DOHH2 (cell line): ENCODE measurements at regions not wholly inside any gene's neighbourhood (a gene's known extent, or its start where the extent isn't known, plus 50 kb on each side); places are given as distances from the start of the nearest gene placed in this dataset.

Source experiments
- H3F3A ChIP-seq: fragments of 200-600 bp; sonication (generic), shearing (Covaris generic); 2 replicates; pipeline ENCODE4 v1.6.0; 2016; ENCODE audit warnings: antibody characterized with exemption, mild to moderate bottlenecking; ENCODE audit not compliant: control insufficient read depth, insufficient read depth
- H3K27ac ChIP-seq: fragments of 200-600 bp; sonication (generic); 2 replicates; pipeline ENCODE4 v1.5.1; 2014; ENCODE audit warnings: low read depth, mild to moderate bottlenecking, low read length, moderate library complexity
- H3K27me3 ChIP-seq: fragments of 200-600 bp; sonication (generic); 2 replicates; pipeline ENCODE4 v1.6.1; 2014; ENCODE audit warnings: mild to moderate bottlenecking, low read length, mixed read lengths; ENCODE audit not compliant: control insufficient read depth
- H3K36me3 ChIP-seq: fragments of 200-600 bp; sonication (generic); 2 replicates; pipeline ENCODE4 v1.6.1; 2014; ENCODE audit warnings: mild to moderate bottlenecking, low read length, moderate library complexity, mixed read lengths; ENCODE audit not compliant: control insufficient read depth
- H3K4me1 ChIP-seq: fragments of 200-600 bp; sonication (generic); 2 replicates; pipeline ENCODE4 v1.6.1; 2014; ENCODE audit warnings: mild to moderate bottlenecking, low read length, mixed read lengths; ENCODE audit not compliant: control insufficient read depth
- H3K4me2 ChIP-seq: fragments of 200-600 bp; sonication (generic); 2 replicates; pipeline ENCODE4 v1.6.0; 2014; ENCODE audit warnings: mild to moderate bottlenecking, low read length, moderate library complexity
- H3K4me3 ChIP-seq: fragments of 200-600 bp; sonication (generic); 2 replicates; pipeline ENCODE4 v1.5.1; 2014; ENCODE audit warnings: mild to moderate bottlenecking, low read length, mixed read lengths
- H3K79me2 ChIP-seq: fragments of 200-600 bp; sonication (generic); 2 replicates; pipeline ENCODE4 v1.6.1; 2014; ENCODE audit warnings: mild to moderate bottlenecking, low read length, mixed read lengths; ENCODE audit not compliant: control insufficient read depth
- H3K9me2 ChIP-seq: fragments of 200-600 bp; sonication (generic); replicated peaks from 2 replicates; pipeline ENCODE4 v1.6.1; 2014; ENCODE audit warnings: mild to moderate bottlenecking, low read length, mixed read lengths; ENCODE audit not compliant: control insufficient read depth
- H3K9me3 ChIP-seq: fragments of 200-600 bp; sonication (generic); 2 replicates; pipeline ENCODE4 v1.6.1; 2014; ENCODE audit warnings: antibody characterized with exemption, low read length, mixed read lengths; ENCODE audit not compliant: control insufficient read depth, insufficient read depth
- H4K20me1 ChIP-seq: fragments of 200-600 bp; sonication (generic); 2 replicates; pipeline ENCODE4 v1.6.0; 2014; ENCODE audit warnings: low read depth, mild to moderate bottlenecking, antibody characterized with exemption, low read length, moderate library complexity; ENCODE audit not compliant: control insufficient read depth, insufficient read depth
- CTCF ChIP-seq: fragments of 200-600 bp; sonication (generic); IDR thresholded peaks from one replicate; pipeline ENCODE4 v1.5.1; 2014; ENCODE audit warnings: antibody characterized with exemption, mild to moderate bottlenecking, low read depth, low read length; ENCODE audit not compliant: poor library complexity, severe bottlenecking
- EZH2phosphoT487 ChIP-seq: fragments of 200-600 bp; sonication (generic); IDR thresholded peaks from 2 replicates; pipeline ENCODE4 v1.6.1; 2017; ENCODE audit warnings: borderline replicate concordance, mild to moderate bottlenecking, antibody characterized with exemption, low read length, moderate library complexity, mixed read lengths

GRCh38 chr21:22399681-22400514 is 1401.7 kb downstream of the NCAM2 start:
- H3K36me3 ChIP-seq: no peaks in the 10 kb centered on the region
- no peaks in the 10 kb centered on the region for H3F3A ChIP-seq
- H4K20me1 ChIP-seq: no peaks in the 10 kb centered on the region
- no peaks in the 10 kb centered on the region for H3K27me3 ChIP-seq
- H3K9me3 ChIP-seq: no peaks in the 10 kb centered on the region
- H3K4me3 ChIP-seq: no peak overlapping the region
- no peaks in the 10 kb centered on the region for H3K4me1 ChIP-seq
- no peak overlapping the region for H3K27ac ChIP-seq
- no peak for TF ChIP-seq CTCF
- no peak for TF ChIP-seq EZH2phosphoT487
- H3K79me2 ChIP-seq: no peaks in the 10 kb centered on the region
- no peaks in the 10 kb centered on the region for H3K9me2 ChIP-seq
- H3K4me2 ChIP-seq: no peak overlapping the region

GRCh38 chr21:22409571-22409970 is 1411.4 kb downstream of the NCAM2 start:
- Histone ChIP-seq H3K9me3 (no peaks in the 10 kb centered on the region; the same call in 1 of the 2 replicates), H3K4me3 (no peak overlapping the region), H3K27me3 (no peaks in the 10 kb centered on the region), H3F3A (no peaks in the 10 kb centered on the region), H3K9me2 (no peaks in the 10 kb centered on the region), H3K4me1 (no peaks in the 10 kb centered on the region), H3K4me2 (no peak overlapping the region), H3K27ac (no peak overlapping the region), H4K20me1 (no peaks in the 10 kb centered on the region), H3K36me3 (no peaks in the 10 kb centered on the region), H3K79me2 (no peaks in the 10 kb centered on the region)
- no peak for TF ChIP-seq EZH2phosphoT487
- no peak for TF ChIP-seq CTCF

- Histone ChIP-seq H4K20me1 (no peaks in the 10 kb centered on the region), H3K4me3 (no peak overlapping the region), H3K27ac (no peak overlapping the region), H3K9me3 (peaks cover 5% of the 10 kb centered on the region; the same call in 1 of the 2 replicates), H3K36me3 (no peaks in the 10 kb centered on the region), H3F3A (no peaks in the 10 kb centered on the region), H3K9me2 (no peaks in the 10 kb centered on the region), H3K4me2 (no peak overlapping the region), H3K27me3 (no peaks in the 10 kb centered on the region), H3K4me1 (no peaks in the 10 kb centered on the region), H3K79me2 (no peaks in the 10 kb centered on the region)
- TF ChIP-seq EZH2phosphoT487 (no peak), CTCF (no peak)
These were observed 1418.3 kb downstream of the NCAM2 start for GRCh38 chr21:22416555-22416954.
